NCI-H1105 treated with DMSO at 0.1 percent for 48 hours (cell line): ENCODE measurements at regions not wholly inside any gene's neighbourhood (a gene's known extent, or its start where the extent isn't known, plus 50 kb on each side); places are given as distances from the start of the nearest gene placed in this dataset.

ENCODE experiments used
- DNase-seq: peaks from one replicate; lab custom pipeline; 2025; lab: John Stamatoyannopoulos, UW

DNA sequence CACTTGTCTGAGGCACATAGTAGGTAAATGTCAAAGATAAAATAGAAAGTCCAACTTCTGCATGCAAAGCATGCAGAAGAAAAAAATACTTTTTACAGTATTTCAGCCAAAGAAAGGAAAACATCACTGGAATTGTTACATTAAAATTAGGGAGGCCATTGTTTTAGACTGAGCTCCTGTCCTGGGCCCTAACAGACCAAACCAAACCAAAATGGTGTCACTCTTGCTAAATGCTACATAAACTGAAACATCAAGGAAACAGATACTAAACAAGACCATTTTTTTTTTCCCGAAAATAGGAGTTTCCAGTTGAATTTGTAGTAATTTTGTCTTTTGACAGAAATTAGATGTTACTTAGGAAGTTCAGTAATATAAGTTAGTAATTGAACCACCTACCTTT lies 508.8 kb downstream of the DSC3 start:
- no peak for DNase-seq

GRCh38 chr18:30527917-30528316 lies 514.6 kb downstream of the DSC3 start:
- no peak for DNase-seq

DNA sequence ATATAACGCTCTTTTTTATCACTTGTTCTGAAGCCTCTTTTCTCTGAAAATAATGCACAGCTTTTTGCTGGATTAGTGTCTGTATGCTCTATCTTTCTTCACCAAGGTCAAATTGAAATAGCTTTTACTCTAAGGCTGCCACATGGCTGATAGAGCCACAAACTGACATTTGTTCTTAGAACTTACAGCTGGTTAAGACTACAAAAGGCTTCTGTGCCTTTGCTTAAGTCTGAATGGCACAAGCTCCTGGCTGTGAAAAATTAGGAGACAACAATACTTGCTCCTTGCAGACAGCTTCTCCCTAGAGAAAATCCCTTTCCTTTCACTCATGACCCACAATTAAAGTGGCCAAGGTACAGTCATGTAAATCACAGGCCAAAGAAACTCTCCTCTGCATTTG lies 515.3 kb downstream of the DSC3 start:
- DNase-seq: no peak

DNA sequence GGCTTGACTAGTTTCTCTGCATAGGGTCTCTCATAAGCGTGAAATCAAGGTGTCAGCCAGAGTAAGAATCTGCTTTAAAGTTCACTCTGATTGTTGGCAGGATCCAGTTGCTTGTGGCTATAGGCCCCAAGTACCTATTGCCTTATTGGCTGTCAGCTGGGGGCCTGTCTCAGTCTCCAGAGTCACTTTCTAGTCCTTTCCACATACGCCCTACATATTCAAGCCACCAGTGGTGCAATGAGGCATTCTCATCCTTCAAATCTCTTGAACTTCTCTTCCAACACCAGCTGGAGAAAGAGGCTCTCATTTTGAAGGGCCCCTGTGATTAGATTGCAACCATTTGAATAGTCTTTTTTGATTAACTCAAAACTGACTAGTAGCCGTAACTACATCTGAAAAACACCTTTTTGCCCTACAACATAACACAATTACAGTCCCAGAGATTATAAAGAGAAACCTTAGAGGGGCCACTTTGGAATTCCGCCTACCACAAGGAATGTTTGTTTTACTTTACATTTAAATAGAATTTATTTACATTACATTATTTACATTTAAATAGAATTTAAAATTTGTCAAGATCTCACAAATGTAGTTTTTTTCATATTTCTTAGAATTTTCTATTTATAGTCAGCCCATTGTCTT lies 520.1 kb downstream of the DSC3 start:
- no peak for DNase-seq

DNA sequence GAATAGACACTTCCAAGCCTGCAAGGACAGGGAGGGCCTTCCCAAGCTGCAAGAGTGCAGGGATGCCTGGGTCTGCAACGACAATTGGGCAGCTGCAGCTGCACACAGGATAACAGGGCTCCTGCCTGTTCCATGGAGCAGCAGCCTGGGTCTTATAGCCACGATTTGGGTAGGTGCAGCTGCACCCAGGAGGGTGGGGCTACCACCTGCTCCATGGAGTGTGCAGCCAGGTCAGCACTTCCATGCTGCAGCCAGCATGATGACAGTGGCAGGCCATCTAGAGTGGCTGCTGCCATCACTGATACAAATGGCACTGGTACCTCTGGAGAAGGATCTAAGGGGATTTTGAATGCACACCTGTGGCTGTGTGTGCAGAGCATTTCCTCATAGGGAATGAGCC lies 528.5 kb downstream of the DSC3 start:
- no peak for DNase-seq

- no peak for DNase-seq
Measured at GRCh38 chr18:30512872-30513271, 529.7 kb downstream of the DSC3 start.

DNA sequence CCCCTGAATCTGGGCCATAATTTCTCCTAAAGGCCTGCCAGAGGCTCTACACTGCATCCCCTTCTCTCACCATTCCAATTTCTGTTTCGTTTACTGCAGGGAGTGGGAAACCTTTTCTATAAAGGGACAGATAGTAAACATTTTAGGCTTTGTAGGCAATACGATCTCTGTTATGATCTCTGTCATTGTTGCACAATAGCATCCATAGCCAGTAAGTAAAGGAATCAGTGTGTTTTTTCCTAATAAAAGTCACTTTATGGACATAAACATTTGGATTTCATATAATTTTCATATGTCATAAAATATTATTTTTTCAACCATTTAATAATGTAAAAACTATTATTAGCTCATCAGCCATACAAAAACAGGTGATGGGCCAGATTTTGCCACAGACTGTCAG lies 531.7 kb downstream of the DSC3 start:
- DNase-seq: no peak

DNA sequence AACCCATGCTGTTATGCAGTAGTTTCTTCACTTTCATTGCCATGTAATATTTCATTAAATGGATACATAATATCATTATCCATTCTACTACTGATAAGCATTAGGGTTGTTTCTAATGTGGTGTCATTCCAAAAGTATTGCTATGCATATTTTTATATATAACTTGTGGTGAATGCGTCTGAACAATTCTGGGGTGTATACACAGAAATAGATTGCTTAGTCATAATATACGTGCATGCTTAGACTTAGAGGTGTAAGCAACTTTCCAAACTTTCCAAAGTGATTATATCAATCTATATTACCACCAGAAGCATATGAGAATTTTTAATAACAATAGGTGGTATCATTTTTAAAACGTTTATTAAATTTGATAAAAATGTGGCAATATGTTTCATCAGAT lies 540.9 kb downstream of the DSC3 start:
- DNase-seq: no peak

DNA sequence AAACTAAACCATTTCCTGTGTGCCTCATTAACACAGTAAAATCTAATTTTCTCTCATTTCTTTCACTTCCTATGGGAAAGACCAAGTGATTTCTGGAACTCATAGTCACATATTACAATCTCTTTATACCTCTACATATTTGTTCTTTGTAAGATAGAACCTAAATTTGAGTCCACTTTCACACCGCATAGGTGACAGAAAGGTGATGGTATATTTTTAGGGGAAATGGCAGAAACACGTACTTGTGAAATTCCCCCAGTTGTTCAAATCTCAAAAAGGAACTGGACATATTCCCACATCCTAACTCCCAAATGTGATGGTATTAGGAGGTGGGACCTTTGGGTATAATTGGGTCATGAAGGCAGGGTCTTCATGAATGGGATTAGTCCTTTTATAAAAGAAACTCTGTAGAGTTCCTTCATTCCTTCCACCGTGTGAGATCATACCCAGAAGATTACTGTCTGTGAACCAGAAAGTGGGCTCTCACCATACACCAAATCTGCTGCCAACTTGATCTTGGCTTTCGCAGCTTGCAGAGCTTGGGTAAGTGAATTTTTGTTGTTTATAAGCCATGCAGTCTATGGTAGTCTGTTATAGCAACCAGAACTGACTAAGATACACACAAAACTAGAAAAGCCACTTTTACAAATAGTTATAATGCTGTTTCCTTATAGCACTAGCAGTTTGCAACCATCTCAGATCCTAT lies 542.1 kb downstream of the DSC3 start:
- DNase-seq: no peak

- DNase-seq: no peak
Measured at GRCh38 chr18:30499721-30500120, 542.8 kb downstream of the DSC3 start.

GRCh38 chr18:30492552-30493129 lies 549.9 kb downstream of the DSC3 start:
- no peak for DNase-seq

DNA sequence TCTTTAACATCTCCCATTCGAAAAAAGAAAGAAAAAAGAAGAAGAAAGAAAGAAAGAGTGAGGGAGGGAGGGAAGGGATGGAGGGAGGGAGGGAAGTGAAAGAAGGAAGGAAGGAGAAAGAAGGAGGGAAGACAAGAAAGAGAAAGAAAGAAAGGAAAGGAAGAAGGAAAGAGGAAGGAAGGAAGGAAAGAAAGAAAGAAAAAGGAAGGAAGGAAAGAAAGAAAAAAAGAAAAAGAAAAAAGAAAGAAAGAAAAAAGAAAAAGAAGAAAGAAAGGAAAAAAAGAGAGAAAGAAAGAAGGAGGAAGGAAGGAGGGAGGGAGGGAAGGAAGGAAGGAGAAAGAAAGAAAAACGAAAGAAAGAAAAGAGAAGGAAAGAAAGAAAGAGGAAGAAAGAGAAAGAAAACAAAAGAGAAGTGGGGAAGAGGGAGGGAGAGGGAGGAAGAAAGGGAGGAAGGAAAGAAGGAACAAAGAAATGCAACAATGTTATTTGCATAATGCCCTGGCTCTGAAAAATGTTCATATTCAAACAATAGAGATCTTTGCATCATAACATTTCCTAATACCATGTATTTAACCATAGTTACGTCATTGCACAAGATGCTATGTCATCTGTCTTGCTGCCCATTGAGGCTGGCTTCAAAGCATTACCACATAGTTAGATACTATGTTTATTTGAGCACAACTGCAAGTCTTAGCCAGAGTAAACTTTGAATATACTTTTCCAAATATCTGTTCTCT lies 550.6 kb downstream of the DSC3 start:
- no peak for DNase-seq

DNA sequence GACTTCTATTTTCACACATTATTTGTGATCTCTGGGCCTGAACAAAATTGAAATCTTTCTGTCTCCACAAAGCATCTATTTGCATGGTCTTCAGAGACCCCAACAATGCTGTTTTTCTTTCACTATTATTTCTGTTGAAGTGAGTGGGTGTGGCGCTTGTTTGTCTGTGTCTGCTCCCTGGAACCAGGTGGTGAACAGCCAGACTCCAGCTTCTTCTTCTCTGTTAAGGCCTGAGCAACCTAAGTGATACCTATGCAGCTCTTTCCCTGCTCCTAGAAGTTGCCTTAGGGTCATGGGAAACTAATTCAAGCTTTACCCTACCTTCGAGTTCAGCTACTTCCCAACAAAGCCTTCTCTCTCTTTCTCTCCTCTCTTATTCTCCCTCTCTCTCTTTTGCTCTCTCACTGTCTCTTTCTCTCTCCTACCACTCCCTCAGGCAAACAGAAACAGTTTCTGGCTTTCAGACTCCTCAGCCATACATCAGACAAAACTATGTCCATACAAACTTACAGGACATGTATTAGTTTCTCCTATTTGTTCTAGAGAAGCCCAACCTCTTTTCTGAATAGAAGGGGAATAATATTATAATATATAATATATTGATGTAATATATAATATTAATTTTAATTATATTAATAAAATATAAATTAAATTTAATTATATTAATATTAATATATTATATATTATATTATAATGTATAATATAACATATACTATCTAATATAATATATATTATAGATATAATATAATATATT lies 552.5 kb downstream of the DSC3 start:
- no peak for DNase-seq

GRCh38 chr18:30487962-30488361 lies 554.6 kb downstream of the DSC3 start:
- DNase-seq: no peak

DNA sequence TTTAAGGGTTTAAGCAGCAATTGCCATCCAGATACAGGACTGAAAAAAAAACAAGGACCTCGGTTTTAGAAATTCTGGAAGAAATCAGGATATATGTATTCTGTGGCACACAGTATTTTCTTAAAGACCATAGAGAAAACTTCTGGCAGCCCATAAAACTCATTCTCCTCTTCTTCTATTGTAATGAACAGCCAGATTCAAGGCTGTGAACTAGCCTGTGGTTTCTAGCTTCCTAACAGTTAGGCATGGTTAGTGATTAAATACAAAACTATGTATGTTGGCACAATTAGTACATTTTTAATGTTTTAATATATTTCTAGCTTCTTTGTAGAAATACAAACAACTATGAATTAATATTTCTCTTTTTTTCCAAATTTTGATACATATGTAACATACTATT lies 555.7 kb downstream of the DSC3 start:
- no peak for DNase-seq

DNA sequence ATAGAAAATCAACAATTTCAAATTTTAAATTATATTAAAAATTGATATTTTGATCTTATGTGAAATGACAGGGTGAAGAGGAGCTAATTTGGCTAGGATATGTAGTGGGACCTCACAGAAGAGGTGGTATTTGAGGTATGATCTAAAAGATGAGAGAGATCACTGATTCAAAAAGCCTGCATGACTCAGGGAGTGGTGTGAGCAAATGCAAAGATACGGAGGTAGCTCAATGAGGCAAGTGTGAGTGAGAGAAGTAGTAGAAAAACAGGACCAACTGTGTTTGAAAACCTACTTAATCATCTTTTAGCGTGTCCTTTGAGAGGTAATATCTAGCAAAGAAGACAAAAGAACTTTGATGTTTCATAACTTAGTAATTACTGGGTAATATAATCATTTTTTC lies 557.5 kb downstream of the DSC3 start:
- DNase-seq: no peak

GRCh38 chr18:30481871-30482270 lies 560.7 kb downstream of the DSC3 start:
- no peak for DNase-seq

- peak; percentile 49 for DNase-seq
Measured at GRCh38 chr18:30469091-30469490, 573.5 kb downstream of the DSC3 start.

- no peak for DNase-seq
Measured at GRCh38 chr18:30465096-30465495, 577.4 kb downstream of the DSC3 start.

- DNase-seq: no peak
Measured at GRCh38 chr18:30457156-30457555, 585.4 kb downstream of the DSC3 start.

DNA sequence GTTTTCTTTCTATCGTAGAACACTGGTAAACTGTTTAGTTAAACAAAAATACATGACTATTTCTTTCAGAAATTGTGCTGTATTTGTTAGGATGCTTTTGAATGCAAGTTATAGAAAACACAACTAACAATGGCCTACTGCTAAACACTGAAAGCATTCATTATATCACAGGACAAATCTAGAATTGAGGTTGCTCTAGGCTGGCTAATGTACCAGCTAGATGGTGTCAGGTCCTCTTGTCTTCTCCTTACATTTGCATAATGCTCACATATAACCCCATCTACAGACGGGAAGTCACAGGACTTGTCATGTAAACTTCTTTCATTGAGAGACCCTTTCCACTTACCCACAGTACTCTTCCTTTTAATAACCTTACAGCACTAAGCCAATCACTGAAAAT lies 586.8 kb downstream of the DSC3 start:
- DNase-seq: no peak

GRCh38 chr18:30454920-30455319 lies 587.6 kb downstream of the DSC3 start:
- DNase-seq: no peak
